Neural cell (in vitro differentiated cells): ENCODE measurements at regions not wholly inside any gene's neighbourhood (a gene's known extent, or its start where the extent isn't known, plus 50 kb on each side); places are given as distances from the start of the nearest gene placed in this dataset.

Experiments
- H2AFZ ChIP-seq: fragments of 200-600, 300-800 bp; sonication (generic), shearing (Covaris generic); 2 replicates; pipeline ENCODE4 v1.6.0; 2014; ENCODE audit warnings: low read depth, mild to moderate bottlenecking, antibody characterized with exemption, low read length, moderate library complexity
- H3F3A ChIP-seq: fragments of 200-600 bp; shearing (Covaris generic); 2 replicates; pipeline ENCODE4 v1.6.1; 2016; ENCODE audit warnings: mild to moderate bottlenecking, moderate library complexity, mixed read lengths, antibody characterized with exemption, low read length; ENCODE audit not compliant: insufficient read depth, poor library complexity, severe bottlenecking
- H3K27ac ChIP-seq: fragments of 200-600, 300-800 bp; sonication (generic), shearing (Covaris generic); 2 replicates; pipeline ENCODE4 v1.5.1; 2014; ENCODE audit warnings: mild to moderate bottlenecking, low read length, moderate library complexity
- H3K27me3 ChIP-seq: fragments of 300-800, 200-600 bp; sonication (generic), shearing (Covaris generic); 2 replicates; pipeline ENCODE4 v1.6.0; 2014; ENCODE audit warnings: mild to moderate bottlenecking, low read depth, low read length, moderate library complexity; ENCODE audit not compliant: insufficient read depth
- H3K36me3 ChIP-seq: fragments of 300-800, 200-600 bp; sonication (generic), shearing (Covaris generic); 2 replicates; pipeline ENCODE4 v1.5.1; 2014; ENCODE audit warnings: mild to moderate bottlenecking, antibody characterized with exemption, low read length, moderate library complexity; ENCODE audit not compliant: insufficient read depth
- H3K4me2 ChIP-seq: fragments of 300-800, 200-600 bp; sonication (generic), shearing (Covaris generic); 2 replicates; pipeline ENCODE4 v1.6.0; 2014; ENCODE audit warnings: mild to moderate bottlenecking, low read length
- H3K4me3 ChIP-seq: fragments of 300-800, 200-600 bp; sonication (generic), shearing (Covaris generic); 2 replicates; pipeline ENCODE4 v1.5.1; 2014; ENCODE audit warnings: mild to moderate bottlenecking, low read length, moderate library complexity
- H3K79me2 ChIP-seq: fragments of 200-600 bp; shearing (Covaris generic); replicated peaks from 2 replicates; pipeline ENCODE4 v1.6.0; 2014; ENCODE audit warnings: mild to moderate bottlenecking, low read length, moderate library complexity; ENCODE audit not compliant: insufficient read depth
- H3K9ac ChIP-seq: fragments of 300-800, 200-600 bp; sonication (generic), shearing (Covaris generic); 2 replicates; pipeline ENCODE4 v1.6.1; 2016; ENCODE audit warnings: mild to moderate bottlenecking, low read length, mixed read lengths
- H3K9me2 ChIP-seq: fragments of 200-600 bp; shearing (Covaris generic); 2 replicates; pipeline ENCODE4 v1.6.1; 2016; ENCODE audit warnings: mild to moderate bottlenecking, low read length, mixed read lengths; ENCODE audit not compliant: insufficient read depth
- H3K9me3 ChIP-seq: fragments of 200-600, 300-800 bp; sonication (generic), shearing (Covaris generic); 2 replicates; pipeline ENCODE4 v1.6.1; 2016; ENCODE audit warnings: mild to moderate bottlenecking, mixed run types, low read length, moderate library complexity, mixed read lengths
- H4K20me1 ChIP-seq: fragments of 200-600 bp; shearing (Covaris generic); 2 replicates; pipeline ENCODE4 v1.6.1; 2016; ENCODE audit warnings: mild to moderate bottlenecking, mixed run types; ENCODE audit not compliant: insufficient read depth
- CTCF ChIP-seq: fragments of 450-650 bp; IDR thresholded peaks from 2 replicates; pipeline ENCODE4 v1.5.1; 2014; ENCODE audit warnings: antibody characterized with exemption, mild to moderate bottlenecking, moderate library complexity; ENCODE audit not compliant: poor library complexity, severe bottlenecking
- EP300 ChIP-seq: fragments of 450-650 bp; conservative IDR thresholded peaks from 2 replicates; pipeline ENCODE4 v1.6.1; 2014; ENCODE audit warnings: antibody characterized with exemption, mild to moderate bottlenecking, moderate library complexity; ENCODE audit not compliant: poor library complexity, severe bottlenecking
- EZH2 ChIP-seq: fragments of 200-600, 300-800 bp; shearing (Covaris generic), sonication (generic); IDR thresholded peaks from 2 replicates; pipeline ENCODE4 v1.6.1; 2014; ENCODE audit warnings: antibody characterized with exemption, low read length, borderline replicate concordance, mild to moderate bottlenecking; ENCODE audit not compliant: insufficient read depth, poor library complexity, severe bottlenecking
- MXI1 ChIP-seq: fragments of 450-650 bp; conservative IDR thresholded peaks from 2 replicates; pipeline ENCODE4 v1.6.1; 2014; ENCODE audit warnings: antibody characterized with exemption, mild to moderate bottlenecking; ENCODE audit not compliant: poor library complexity, severe bottlenecking
- POLR2AphosphoS5 ChIP-seq: IDR thresholded peaks from 2 replicates; pipeline ENCODE4 v1.6.1; 2012
- RAD21 ChIP-seq: fragments of 450-650 bp; conservative IDR thresholded peaks from 2 replicates; pipeline ENCODE4 v1.6.1; 2014; ENCODE audit warnings: antibody characterized with exemption, mild to moderate bottlenecking, moderate library complexity
- REST ChIP-seq: IDR thresholded peaks from 2 replicates; pipeline ENCODE4 v1.6.1; 2012; ENCODE audit warnings: borderline replicate concordance
- SMC3 ChIP-seq: fragments of 450-650 bp; conservative IDR thresholded peaks from 2 replicates; pipeline ENCODE4 v1.6.1; 2014; ENCODE audit warnings: antibody characterized with exemption, mild to moderate bottlenecking, moderate library complexity; ENCODE audit not compliant: poor library complexity
- TAF1 ChIP-seq: IDR thresholded peaks from 2 replicates; pipeline ENCODE4 v1.6.1; 2012; ENCODE audit warnings: low read depth

- H3K27me3 ChIP-seq = no peaks in the 10 kb centered on the region
- no peaks in the 10 kb centered on the region for H3K79me2 ChIP-seq
- no peak overlapping the region for H3K4me3 ChIP-seq
- no peaks in the 10 kb centered on the region for H3K9me2 ChIP-seq
- H3F3A ChIP-seq = no peaks in the 10 kb centered on the region
- no peaks in the 10 kb centered on the region for H3K9me3 ChIP-seq
- no peak overlapping the region for H3K4me2 ChIP-seq
- H4K20me1 ChIP-seq = no peaks in the 10 kb centered on the region
- H3K9ac ChIP-seq = no peak overlapping the region
- no peaks in the 10 kb centered on the region for H3K36me3 ChIP-seq
- no peak overlapping the region for H3K27ac ChIP-seq
- no peak for TF ChIP-seq EZH2
- no peak overlapping the region for H2AFZ ChIP-seq
These were observed 125.8 kb downstream of the LRIG2 start for GRCh38 chr1:113198806-113199205.

DNA sequence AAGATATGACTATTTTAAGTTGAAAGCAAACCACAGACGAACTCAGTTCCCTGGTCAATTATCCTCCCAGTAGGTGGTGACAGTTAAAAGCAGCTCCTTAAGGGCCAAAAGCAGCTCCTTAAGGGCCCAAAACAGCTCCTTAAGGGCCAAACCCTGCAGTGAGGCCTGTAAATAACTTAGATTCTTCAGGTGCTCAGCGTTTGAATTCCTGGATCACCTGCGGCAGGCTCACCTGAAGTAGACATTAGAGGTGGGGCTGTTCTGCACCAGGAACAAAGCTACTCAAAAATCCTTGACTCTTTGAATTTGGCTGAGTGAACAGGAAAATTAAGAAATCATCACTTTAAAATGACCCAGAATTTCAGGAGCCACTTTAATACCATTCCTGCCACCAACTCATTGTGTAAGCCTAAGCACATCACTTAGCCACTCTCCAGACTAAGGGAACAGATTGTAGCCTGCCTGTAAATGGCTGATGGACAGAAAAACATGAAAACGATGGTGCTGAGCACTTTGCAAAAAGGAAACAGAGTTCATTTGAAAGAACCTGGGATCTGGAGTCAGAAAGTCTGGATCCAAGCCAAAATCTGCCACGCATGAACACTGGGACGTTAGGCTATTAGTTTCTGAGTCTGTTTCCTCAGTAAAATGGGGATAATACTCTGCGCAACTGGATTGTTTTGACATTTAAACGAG lies 126.9 kb downstream of the LRIG2 start:
- Histone ChIP-seq H3K9me3 (peaks cover 2% of the 10 kb centered on the region), H3K27me3 (no peaks in the 10 kb centered on the region), H3K4me3 (no peak overlapping the region), H3K9ac (no peak overlapping the region), H3K36me3 (no peaks in the 10 kb centered on the region), H3K9me2 (no peaks in the 10 kb centered on the region), H3F3A (no peaks in the 10 kb centered on the region), H3K4me2 (no peak overlapping the region), H3K27ac (no peak overlapping the region), H4K20me1 (no peaks in the 10 kb centered on the region), H3K79me2 (no peaks in the 10 kb centered on the region), H2AFZ (no peak overlapping the region)
- no peak for TF ChIP-seq SMC3
- no peak for TF ChIP-seq EP300
- no peak for TF ChIP-seq TAF1
- TF ChIP-seq EZH2 = no peak
- TF ChIP-seq REST = no peak
- no peak for TF ChIP-seq MXI1
- no peak for TF ChIP-seq CTCF
- TF ChIP-seq POLR2AphosphoS5 = no peak
- TF ChIP-seq RAD21 = no peak
